ENCODE measurements at regions not wholly inside any gene's neighbourhood (a gene's known extent, or its start where the extent isn't known, plus 50 kb on each side); places are given as distances from the start of the nearest gene placed in this dataset.

DNA sequence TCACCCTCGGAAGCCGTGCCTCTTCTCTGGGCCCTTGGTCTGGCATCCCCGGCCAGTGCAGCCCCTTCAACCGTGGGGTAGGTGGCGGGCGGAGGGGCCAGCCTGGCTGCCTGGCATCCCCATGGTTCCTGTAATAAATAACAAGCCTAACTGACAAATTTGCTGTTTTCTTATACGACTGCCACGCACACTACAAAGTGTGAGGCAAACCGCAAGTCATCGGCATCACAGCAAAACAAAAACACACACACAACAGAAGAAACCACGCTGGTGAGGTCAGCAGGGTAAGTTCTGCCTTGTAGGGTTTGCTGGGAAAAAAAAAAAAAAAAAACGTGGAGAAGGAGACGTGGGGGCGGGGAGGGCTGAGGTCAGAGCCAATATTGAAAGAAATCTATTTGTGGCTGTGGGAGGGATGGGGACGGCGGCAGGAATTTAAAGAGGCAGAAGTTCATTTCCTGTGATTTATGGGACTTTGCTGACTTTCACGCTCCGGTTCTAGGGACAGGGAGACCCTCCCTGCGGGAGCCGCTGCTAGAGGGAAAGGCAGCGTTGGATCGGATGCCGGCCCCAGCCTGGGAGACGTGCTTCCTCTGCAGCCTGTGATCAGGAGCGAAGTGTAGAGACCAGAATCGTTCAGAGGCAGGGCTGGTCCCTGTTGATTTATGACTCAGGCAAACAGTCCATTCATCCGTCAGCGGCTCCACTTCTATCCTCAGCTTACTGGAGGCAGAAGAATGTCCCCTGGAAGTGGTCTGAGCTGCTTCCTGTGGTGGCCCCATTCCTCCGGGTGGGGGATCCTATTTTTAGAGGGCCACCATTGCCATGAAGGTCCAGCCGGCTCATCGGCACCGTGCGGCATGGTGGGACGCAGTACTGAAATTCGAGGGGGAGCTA lies 162.8 kb downstream of the FOXL1 start:
- FAIRE-seq: no peak

More for the DNA sequence above, 162.8 kb downstream of the FOXL1 start:
- Histone ChIP-seq H3K79me2 (ENCODE audit: control insufficient read depth, insufficient read depth, low read length) (no peaks in the 10 kb centered on the region), H3K27ac (ENCODE audit: control insufficient read depth, insufficient read depth) (no peak overlapping the region), H3K4me3 (no peak overlapping the region), H2AFZ (ENCODE audit: control insufficient read depth, low read depth, low read length) (no peak overlapping the region), H3K4me2 (ENCODE audit: control insufficient read depth, insufficient read depth) (no peak overlapping the region), H4K20me1 (ENCODE audit: control insufficient read depth, insufficient read depth) (no peaks in the 10 kb centered on the region), H3K27me3 (replicated peaks in 1 of 2; ENCODE audit: control insufficient read depth in 2 of 2, insufficient read depth in 2 of 2, low read length in 1 of 2) (peaks cover 3 to 9% of the 10 kb centered on the region in 2 experiments), H3K36me3 (ENCODE audit: control insufficient read depth in 2 of 2, insufficient read depth in 2 of 2, low read length in 1 of 2) (no peaks in the 10 kb centered on the region), H3K4me1 (ENCODE audit: control insufficient read depth, insufficient read depth, low read length) (no peaks in the 10 kb centered on the region), H3K9ac (ENCODE audit: control insufficient read depth, insufficient read depth, low read length) (no peak overlapping the region), H3K9me3 (replicated peaks; ENCODE audit: control insufficient read depth, insufficient read depth, low read length) (no peaks in the 10 kb centered on the region)
- 34% methylated on average over 34 of the region's 35 CpGs for WGBS (ENCODE audit: insufficient coverage, insufficient replicate concordance, low lambda C conversion rate, missing lambda C conversion rate)
- POLR2A ChIA-PET: no interaction called here
- ATAC-seq: no peak
- no peak for TF ChIP-seq HDAC6 (IDR thresholded peaks at IDR 0.05; ENCODE audit: unreplicated experiment)
- no peak for TF ChIP-seq MYB (IDR thresholded peaks at IDR 0.05; ENCODE audit: borderline replicate concordance, low read depth, low read length)
- no peak for TF ChIP-seq ZNF274 (IDR thresholded peaks at IDR 0.05; ENCODE audit: insufficient read depth, insufficient read length)
- no peak for TF ChIP-seq SMARCA5 (IDR thresholded peaks at IDR 0.05)
- TF ChIP-seq SUPT20H (IDR thresholded peaks at IDR 0.05; ENCODE audit: borderline replicate concordance, control insufficient read depth, low read depth, low read length): no peak
- no peak for TF ChIP-seq BRCA1 (IDR thresholded peaks at IDR 0.05; ENCODE audit: low read depth, low read length)
- TF ChIP-seq, protein P1, sequence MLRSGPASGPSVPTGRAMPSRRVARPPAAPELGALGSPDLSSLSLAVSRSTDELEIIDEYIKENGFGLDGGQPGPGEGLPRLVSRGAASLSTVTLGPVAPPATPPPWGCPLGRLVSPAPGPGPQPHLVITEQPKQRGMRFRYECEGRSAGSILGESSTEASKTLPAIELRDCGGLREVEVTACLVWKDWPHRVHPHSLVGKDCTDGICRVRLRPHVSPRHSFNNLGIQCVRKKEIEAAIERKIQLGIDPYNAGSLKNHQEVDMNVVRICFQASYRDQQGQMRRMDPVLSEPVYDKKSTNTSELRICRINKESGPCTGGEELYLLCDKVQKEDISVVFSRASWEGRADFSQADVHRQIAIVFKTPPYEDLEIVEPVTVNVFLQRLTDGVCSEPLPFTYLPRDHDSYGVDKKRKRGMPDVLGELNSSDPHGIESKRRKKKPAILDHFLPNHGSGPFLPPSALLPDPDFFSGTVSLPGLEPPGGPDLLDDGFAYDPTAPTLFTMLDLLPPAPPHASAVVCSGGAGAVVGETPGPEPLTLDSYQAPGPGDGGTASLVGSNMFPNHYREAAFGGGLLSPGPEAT (IDR thresholded peaks at IDR 0.05; ENCODE audit: low read depth): no peak
- no peak for TF ChIP-seq ZNF384 (IDR thresholded peaks at IDR 0.05; ENCODE audit: borderline replicate concordance, low read depth, low read length)
- TF ChIP-seq NFYB (IDR thresholded peaks at IDR 0.05; ENCODE audit: insufficient read depth, low read depth, low read length): no peak
- TF ChIP-seq, protein P2, sequence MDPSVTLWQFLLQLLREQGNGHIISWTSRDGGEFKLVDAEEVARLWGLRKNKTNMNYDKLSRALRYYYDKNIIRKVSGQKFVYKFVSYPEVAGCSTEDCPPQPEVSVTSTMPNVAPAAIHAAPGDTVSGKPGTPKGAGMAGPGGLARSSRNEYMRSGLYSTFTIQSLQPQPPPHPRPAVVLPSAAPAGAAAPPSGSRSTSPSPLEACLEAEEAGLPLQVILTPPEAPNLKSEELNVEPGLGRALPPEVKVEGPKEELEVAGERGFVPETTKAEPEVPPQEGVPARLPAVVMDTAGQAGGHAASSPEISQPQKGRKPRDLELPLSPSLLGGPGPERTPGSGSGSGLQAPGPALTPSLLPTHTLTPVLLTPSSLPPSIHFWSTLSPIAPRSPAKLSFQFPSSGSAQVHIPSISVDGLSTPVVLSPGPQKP (IDR thresholded peaks at IDR 0.05; ENCODE audit: low read depth, low read length): no peak
- no peak for TF ChIP-seq EP300 (IDR thresholded peaks at IDR 0.05; ENCODE audit: borderline replicate concordance in 1 of 2, control insufficient read depth in 1 of 2, low read depth in 2 of 2, low read length in 2 of 2)
- TF ChIP-seq KDM1A (IDR thresholded peaks at IDR 0.05; ENCODE audit: borderline replicate concordance): no peak
- no peak for TF ChIP-seq ATF7 (IDR thresholded peaks at IDR 0.05; ENCODE audit: low read depth)
- TF ChIP-seq DPF2 (IDR thresholded peaks at IDR 0.05): no peak
- TF ChIP-seq CBX3 (IDR thresholded peaks at IDR 0.05; ENCODE audit: borderline replicate concordance, low read depth): no peak
- TF ChIP-seq MEF2B (IDR thresholded peaks at IDR 0.05; ENCODE audit: partially characterized antibody, poor library complexity, severe bottlenecking): no peak
- DNase-seq (ENCODE audit: low read depth, low spot score): no peak
- CTCF ChIA-PET: interaction anchor here (1.0 kb wide), 1 partner anchor 20 kb away, joined by 3 read pairs; no protein-coding TSS in a partner anchor
- in situ Hi-C loops (cut with MboI): no loop called here
- intact Hi-C loops (cut with micrococcal nuclease; ENCODE audit: unreplicated experiment): no loop called here
- SMC1A ChIA-PET (ENCODE audit: uncharacterized antibody, unreplicated experiment): interaction anchor here (1.1 kb wide), 1 partner anchor 16 kb away, joined by 4 read pairs; no protein-coding TSS in a partner anchor
- RAD21 ChIA-PET (ENCODE audit: unreplicated experiment): no interaction called here
- no TSS peak for BruUV-seq (replicated peaks)
